A673 (cell line): ENCODE measurements at regions not wholly inside any gene's neighbourhood (a gene's known extent, or its start where the extent isn't known, plus 50 kb on each side); places are given as distances from the start of the nearest gene placed in this dataset.
"Not testable (repeated sequence)": the region's sequence is repeated elsewhere in the genome, so short reads cannot be mapped to it uniquely, and the experiment has no call there.

Experiments
- EZH2 ChIP-seq: fragments of 200-600 bp; sonication (generic); IDR thresholded peaks from 2 replicates; pipeline ENCODE4 v1.6.1; 2017; ENCODE audit warnings: borderline replicate concordance, low read depth, mild to moderate bottlenecking, mixed read lengths, antibody characterized with exemption, low read length; ENCODE audit not compliant: poor library complexity, severe bottlenecking
- TF ChIP-seq, protein P1 (sequence below): fragments of 300-800, 200-600 bp; sonication (generic); conservative IDR thresholded peaks from 2 replicates; pipeline ENCODE4 v1.5.1; 2017; ENCODE audit warnings: low read depth, mild to moderate bottlenecking, antibody characterized with exemption, low read length, moderate library complexity, mixed read lengths

- TF ChIP-seq, protein P1, sequence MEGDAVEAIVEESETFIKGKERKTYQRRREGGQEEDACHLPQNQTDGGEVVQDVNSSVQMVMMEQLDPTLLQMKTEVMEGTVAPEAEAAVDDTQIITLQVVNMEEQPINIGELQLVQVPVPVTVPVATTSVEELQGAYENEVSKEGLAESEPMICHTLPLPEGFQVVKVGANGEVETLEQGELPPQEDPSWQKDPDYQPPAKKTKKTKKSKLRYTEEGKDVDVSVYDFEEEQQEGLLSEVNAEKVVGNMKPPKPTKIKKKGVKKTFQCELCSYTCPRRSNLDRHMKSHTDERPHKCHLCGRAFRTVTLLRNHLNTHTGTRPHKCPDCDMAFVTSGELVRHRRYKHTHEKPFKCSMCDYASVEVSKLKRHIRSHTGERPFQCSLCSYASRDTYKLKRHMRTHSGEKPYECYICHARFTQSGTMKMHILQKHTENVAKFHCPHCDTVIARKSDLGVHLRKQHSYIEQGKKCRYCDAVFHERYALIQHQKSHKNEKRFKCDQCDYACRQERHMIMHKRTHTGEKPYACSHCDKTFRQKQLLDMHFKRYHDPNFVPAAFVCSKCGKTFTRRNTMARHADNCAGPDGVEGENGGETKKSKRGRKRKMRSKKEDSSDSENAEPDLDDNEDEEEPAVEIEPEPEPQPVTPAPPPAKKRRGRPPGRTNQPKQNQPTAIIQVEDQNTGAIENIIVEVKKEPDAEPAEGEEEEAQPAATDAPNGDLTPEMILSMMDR, result not testable (repeated sequence)
- TF ChIP-seq EZH2, result not testable (repeated sequence)
Observed at GRCh38 chr7:32205298-32205824, 135.2 kb upstream of the PDE1C start.
